ENCODE measurements at regions not wholly inside any gene's neighbourhood (a gene's known extent, or its start where the extent isn't known, plus 50 kb on each side); places are given as distances from the start of the nearest gene placed in this dataset.

- TF ChIP-seq TCF7L2 (IDR thresholded peaks at IDR 0.05; ENCODE audit: low read depth, low read length) (no peak), CTCF (IDR thresholded peaks at IDR 0.05) (no peak), POLR2AphosphoS5 (IDR thresholded peaks at IDR 0.05; ENCODE audit: low read depth, low read length) (no peak), REST (IDR thresholded peaks at IDR 0.05; ENCODE audit: insufficient read depth in 1 of 2, low read depth in 2 of 2, low read length in 1 of 2) (no peak), SIN3A (IDR thresholded peaks at IDR 0.05; ENCODE audit: borderline replicate concordance, insufficient read depth, low read depth, low read length) (no peak)
Observed at GRCh38 chr2:21267232-21267835, 143.6 kb downstream of the TDRD15 start.

All from Panc1 (cell line).